HEK293 (cell line): ENCODE measurements at regions not wholly inside any gene's neighbourhood (a gene's known extent, or its start where the extent isn't known, plus 50 kb on each side); places are given as distances from the start of the nearest gene placed in this dataset.

Experiments
- CTCF ChIA-PET: fragments of 350-600 bp; formaldehyde crosslinking; extraction: SDS; loops from one replicate; lab custom pipeline; 2021; ENCODE audit warnings: antibody characterized with exemption; lab: Yijun Ruan, JAX
- POLR2A ChIA-PET: fragments of 300-600 bp; formaldehyde crosslinking; extraction: SDS; loops from one replicate; lab custom pipeline; 2020; ENCODE audit warnings: antibody characterized with exemption, inconsistent platforms; lab: Yijun Ruan, JAX
- H3K27ac ChIP-seq: fragments of 200-500 bp; sonication (Bioruptor generic); 2 replicates; pipeline ENCODE4 v1.5.1; 2014; ENCODE audit warnings: low read depth, low read length, control low read depth, inconsistent platforms; ENCODE audit errors: extremely low read depth
- H3K36me3 ChIP-seq, 2 experiments: fragments of 200-500 bp in 1 of 2; sonication (Bioruptor generic) in 1 of 2; 1 replicate in 1 of 2; 2 replicates in 1 of 2; pipeline ENCODE4 v1.5.1; 2014 to 2017; ENCODE audit warnings: inconsistent platforms in 2 of 2, low read length in 2 of 2; ENCODE audit not compliant: control insufficient read depth in 2 of 2, insufficient read depth in 1 of 2
- H3K4me1 ChIP-seq: fragments of 200-500 bp; sonication (Bioruptor generic); 2 replicates; pipeline ENCODE4 v1.5.1; 2014; ENCODE audit warnings: mild to moderate bottlenecking, low read length, inconsistent platforms; ENCODE audit not compliant: control insufficient read depth, insufficient read depth
- H3K4me3 ChIP-seq: 2 replicates; pipeline ENCODE4 v1.5.1; 2011; ENCODE audit warnings: low read depth, mild to moderate bottlenecking, control low read depth, low read length, moderate library complexity
- H3K9me3 ChIP-seq: fragments of 200-500 bp; sonication (Bioruptor generic); 2 replicates; pipeline ENCODE4 v1.5.1; 2014; ENCODE audit warnings: low read depth, low read length, inconsistent platforms; ENCODE audit not compliant: control insufficient read depth, insufficient read depth
- AEBP2 ChIP-seq: fragments of 450-650 bp; formaldehyde crosslinking; IDR thresholded peaks from 2 replicates; pipeline ENCODE4 v1.5.1; 2016; ENCODE audit warnings: missing biosample characterization, missing genetic modification characterization, borderline replicate concordance
- FEZF1 ChIP-seq: fragments of 450-650 bp; formaldehyde crosslinking; IDR thresholded peaks from 2 replicates; pipeline ENCODE4 v1.5.1; 2016; ENCODE audit warnings: missing biosample characterization, missing genetic modification characterization
- GFI1B ChIP-seq: fragments of 450-650 bp; formaldehyde crosslinking; IDR thresholded peaks from 2 replicates; pipeline ENCODE4 v1.5.1; 2016; ENCODE audit warnings: missing biosample characterization, missing genetic modification characterization
- IKZF3 ChIP-seq: fragments of 450-650 bp; IDR thresholded peaks from 2 replicates; pipeline ENCODE4 v1.5.0; 2018; ENCODE audit warnings: missing biosample characterization, mild to moderate bottlenecking, missing genetic modification characterization, moderate library complexity
- KLF9 ChIP-seq: fragments of 450-650 bp; formaldehyde crosslinking; IDR thresholded peaks from 2 replicates; pipeline ENCODE4 v1.5.1; 2016; ENCODE audit warnings: missing biosample characterization, missing genetic modification characterization, low read depth
- MEIS1 ChIP-seq: sonication (generic); formaldehyde crosslinking; IDR thresholded peaks from 2 replicates; pipeline ENCODE4 v1.8.1; 2022; ENCODE audit warnings: missing genetic modification reagents, mild to moderate bottlenecking, borderline replicate concordance
- PBX3 ChIP-seq: sonication (generic); formaldehyde crosslinking; IDR thresholded peaks from 2 replicates; pipeline ENCODE4 v1.8.1; 2022; ENCODE audit warnings: mild to moderate bottlenecking, moderate library complexity, missing genetic modification reagents
- REST ChIP-seq: fragments of 450-650 bp; formaldehyde crosslinking; IDR thresholded peaks from 2 replicates; pipeline ENCODE4 v1.5.1; 2016; ENCODE audit warnings: missing biosample characterization, missing genetic modification characterization
- ZBTB10 ChIP-seq: fragments of 450-650 bp; formaldehyde crosslinking; IDR thresholded peaks from 2 replicates; pipeline ENCODE4 v1.5.1; 2016; ENCODE audit warnings: missing biosample characterization, missing genetic modification characterization
- ZBTB44 ChIP-seq: fragments of 450-650 bp; IDR thresholded peaks from 2 replicates; pipeline ENCODE4 v1.5.1; 2018; ENCODE audit warnings: missing biosample characterization, mild to moderate bottlenecking, missing genetic modification characterization
- ZBTB7A ChIP-seq: fragments of 450-650 bp; formaldehyde crosslinking; IDR thresholded peaks from 2 replicates; pipeline ENCODE4 v1.5.1; 2016; ENCODE audit warnings: low read depth, missing biosample characterization, missing genetic modification characterization
- ZFHX2 ChIP-seq: fragments of 450-650 bp; formaldehyde crosslinking; conservative IDR thresholded peaks from 2 replicates; pipeline ENCODE4 v1.5.1; 2016; ENCODE audit warnings: missing biosample characterization, missing genetic modification characterization
- ZNF184 ChIP-seq: fragments of 450-650 bp; IDR thresholded peaks from 2 replicates; pipeline ENCODE4 v1.5.1; 2018; ENCODE audit warnings: missing biosample characterization, mild to moderate bottlenecking, missing genetic modification characterization
- ZNF202 ChIP-seq: fragments of 450-650 bp; formaldehyde crosslinking; IDR thresholded peaks from 2 replicates; pipeline ENCODE4 v1.5.1; 2016; ENCODE audit warnings: missing biosample characterization, missing genetic modification characterization, borderline replicate concordance
- ZNF223 ChIP-seq: fragments of 450-650 bp; formaldehyde crosslinking; IDR thresholded peaks from 2 replicates; pipeline ENCODE4 v1.5.1; 2016; ENCODE audit warnings: missing biosample characterization, missing genetic modification characterization
- ZNF391 ChIP-seq: fragments of 450-650 bp; formaldehyde crosslinking; IDR thresholded peaks from 2 replicates; pipeline ENCODE4 v1.5.1; 2016; ENCODE audit warnings: low read depth, missing biosample characterization, missing genetic modification characterization, borderline replicate concordance
- ZNF416 ChIP-seq: fragments of 450-650 bp; formaldehyde crosslinking; IDR thresholded peaks from 2 replicates; pipeline ENCODE4 v1.5.1; 2016; ENCODE audit warnings: missing biosample characterization, missing genetic modification characterization
- ZNF473 ChIP-seq: fragments of 450-650 bp; formaldehyde crosslinking; IDR thresholded peaks from 2 replicates; pipeline ENCODE4 v1.5.1; 2017; ENCODE audit warnings: missing biosample characterization, missing genetic modification characterization
- ZNF514 ChIP-seq: fragments of 450-650 bp; formaldehyde crosslinking; IDR thresholded peaks from 2 replicates; pipeline ENCODE4 v1.5.1; 2016; ENCODE audit warnings: missing biosample characterization, missing genetic modification characterization
- ZNF530 ChIP-seq: fragments of 450-650 bp; formaldehyde crosslinking; IDR thresholded peaks from 2 replicates; pipeline ENCODE4 v1.5.1; 2016; ENCODE audit warnings: low read depth, missing biosample characterization, missing genetic modification characterization
- ZNF571 ChIP-seq: fragments of 450-650 bp; formaldehyde crosslinking; IDR thresholded peaks from 2 replicates; pipeline ENCODE4 v1.5.0; 2017; ENCODE audit warnings: missing biosample characterization, missing genetic modification characterization
- ZNF645 ChIP-seq: fragments of 450-650 bp; formaldehyde crosslinking; IDR thresholded peaks from 2 replicates; pipeline ENCODE4; 2016; ENCODE audit warnings: missing biosample characterization, missing genetic modification characterization
- ZNF768 ChIP-seq: fragments of 450-650 bp; formaldehyde crosslinking; IDR thresholded peaks from 2 replicates; pipeline ENCODE4 v1.5.1; 2018; ENCODE audit warnings: missing biosample characterization, mild to moderate bottlenecking, missing genetic modification characterization
- ZNF791 ChIP-seq: fragments of 450-650 bp; formaldehyde crosslinking; IDR thresholded peaks from 2 replicates; pipeline ENCODE4 v1.5.1; 2016; ENCODE audit warnings: missing biosample characterization, missing genetic modification characterization

- Histone ChIP-seq H3K9me3 (no peaks in the 10 kb centered on the region), H3K36me3 (no peaks in the 10 kb centered on the region), H3K27ac (no peak overlapping the region), H3K4me3 (no peak overlapping the region), H3K4me1 (no peaks in the 10 kb centered on the region)
- ChIA-PET POLR2A (no interaction called here), CTCF (interaction anchor here (0.5 kb wide), 1 partner anchor 209 kb away, joined by 3 read pairs; no protein-coding TSS in a partner anchor)
- no peak for TF ChIP-seq IKZF3 (tag by site-specific recombination)
- TF ChIP-seq ZNF223 (tag by site-specific recombination), result no peak
- TF ChIP-seq REST (tag by site-specific recombination), result no peak
- no peak for TF ChIP-seq ZNF514
- no peak for TF ChIP-seq ZBTB7A (tag by site-specific recombination)
- no peak for TF ChIP-seq ZFHX2 (tag by site-specific recombination)
- no peak for TF ChIP-seq ZNF791 (tag by site-specific recombination)
- TF ChIP-seq ZNF530 (tag by site-specific recombination), result no peak
- TF ChIP-seq ZNF184 (tag by site-specific recombination), result no peak
- no peak for TF ChIP-seq ZNF416 (tag by site-specific recombination)
- TF ChIP-seq ZBTB44 (tag by site-specific recombination), result no peak
- TF ChIP-seq KLF9 (tag by site-specific recombination), result no peak
- TF ChIP-seq ZNF645 (tag by site-specific recombination), result no peak
- no peak for TF ChIP-seq PBX3 (CRISPR knock-in tag)
- TF ChIP-seq, all 188 proteins: peak for 0
Observed at GRCh38 chr9:107208121-107208520, 75.0 kb upstream of the RAD23B start.

GRCh38 chr9:107210775-107211174, 72.3 kb upstream of the RAD23B start:
- Histone ChIP-seq H3K36me3 (no peaks in the 10 kb centered on the region), H3K4me3 (no peak overlapping the region), H3K4me1 (no peaks in the 10 kb centered on the region), H3K9me3 (no peaks in the 10 kb centered on the region), H3K27ac (no peak overlapping the region)
- CTCF ChIA-PET, result no interaction called here
- POLR2A ChIA-PET, result no interaction called here
- TF ChIP-seq KLF9 (tag by site-specific recombination) (no peak), ZNF202 (tag by site-specific recombination) (no peak), ZNF391 (tag by site-specific recombination) (no peak), ZNF768 (tag by site-specific recombination) (no peak), ZBTB10 (no peak), ZNF514 (no peak), MEIS1 (CRISPR knock-in tag) (no peak), GFI1B (tag by site-specific recombination) (no peak), ZNF473 (tag by site-specific recombination) (no peak), FEZF1 (no peak), ZNF530 (tag by site-specific recombination) (no peak), ZNF571 (tag by site-specific recombination) (no peak), AEBP2 (tag by site-specific recombination) (no peak)
